GDM1 (cell line): ENCODE measurements at regions not wholly inside any gene's neighbourhood (a gene's known extent, or its start where the extent isn't known, plus 50 kb on each side); places are given as distances from the start of the nearest gene placed in this dataset.

Source experiments
- DNase-seq: peaks from one replicate; lab custom pipeline; 2025; lab: John Stamatoyannopoulos, UW

- no peak for DNase-seq
Observed at GRCh38 chr19:29093553-29093908, 119.4 kb downstream of the UQCRFS1 start.

GRCh38 chr19:29092712-29093552 is 120.0 kb downstream of the UQCRFS1 start:
- DNase-seq = no peak

- DNase-seq = no peak
Observed at GRCh38 chr19:29090783-29091526, 122.0 kb downstream of the UQCRFS1 start.

DNA sequence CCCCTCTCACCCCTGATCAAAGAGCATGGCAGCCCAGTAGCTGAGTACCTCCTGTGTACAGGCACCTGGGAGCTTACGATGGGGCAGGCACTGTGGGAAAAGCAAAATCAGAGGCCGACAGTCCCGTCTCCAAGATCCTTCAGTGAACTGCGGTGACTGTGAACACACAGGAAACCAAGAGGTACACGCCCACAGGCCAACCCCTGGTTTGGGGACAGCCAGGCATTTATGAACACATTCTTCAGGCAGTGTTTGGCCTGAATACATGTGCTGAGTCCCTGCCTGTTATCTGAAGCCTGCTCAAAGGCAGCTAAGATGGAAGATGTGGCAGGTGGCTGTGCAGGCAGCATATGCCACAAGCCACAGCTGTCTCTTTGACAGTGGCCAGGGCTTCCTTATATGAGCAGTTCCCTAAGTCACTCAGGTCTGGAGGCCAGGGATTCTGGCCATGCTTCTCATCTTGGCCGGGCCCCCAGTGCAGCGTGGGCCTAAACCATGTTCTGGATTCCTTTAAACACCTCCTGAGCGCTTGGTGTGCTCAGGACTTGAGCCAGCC is 123.6 kb downstream of the UQCRFS1 start:
- DNase-seq = no peak

- no peak for DNase-seq
Observed at GRCh38 chr19:29088761-29089160, 124.2 kb downstream of the UQCRFS1 start.

GRCh38 chr19:29086646-29087045 is 126.3 kb downstream of the UQCRFS1 start:
- DNase-seq = no peak

- no peak for DNase-seq
Observed at GRCh38 chr19:29086182-29086581, 126.8 kb downstream of the UQCRFS1 start.

DNA sequence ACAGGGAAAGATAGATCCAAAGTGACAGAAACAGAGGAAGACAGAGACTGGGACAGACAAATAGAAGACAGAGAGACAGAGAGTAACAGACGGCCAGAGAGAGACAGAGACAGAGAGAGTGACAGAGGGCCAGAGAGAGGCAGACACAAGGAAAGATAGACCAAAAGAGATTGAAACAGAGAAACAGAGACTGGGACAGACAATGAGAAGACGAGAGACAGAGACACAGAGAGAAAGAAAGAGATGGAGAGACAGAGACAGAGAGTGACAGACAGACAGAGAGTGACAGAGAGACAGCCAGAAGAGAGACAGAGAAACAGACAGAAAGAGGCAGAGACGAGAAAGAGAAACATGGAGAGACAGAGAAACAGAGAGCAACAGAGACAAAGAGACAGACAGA is 127.3 kb downstream of the UQCRFS1 start:
- no peak for DNase-seq

- DNase-seq = no peak
Observed at GRCh38 chr19:29085206-29085605, 127.7 kb downstream of the UQCRFS1 start.

DNA sequence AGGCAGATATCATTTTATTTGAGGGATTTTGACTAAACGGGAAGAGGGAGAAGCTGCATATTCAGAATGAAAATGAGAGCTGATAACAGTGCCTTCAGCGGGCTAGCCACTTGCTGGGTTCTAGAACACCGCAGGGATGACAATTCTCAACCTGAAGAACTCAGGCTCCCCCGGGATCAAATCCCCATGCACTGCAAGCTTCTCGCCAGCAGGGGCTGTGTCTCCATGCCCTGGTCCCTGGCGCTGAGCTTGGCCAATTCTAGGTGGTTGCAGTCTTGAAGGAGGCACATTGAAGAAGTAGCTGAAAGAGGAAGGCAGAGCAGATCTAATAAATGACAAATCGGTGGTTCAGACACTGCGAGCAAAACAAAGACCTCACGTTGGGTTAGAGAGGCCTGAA is 128.7 kb downstream of the UQCRFS1 start:
- no peak for DNase-seq

- no peak for DNase-seq
Observed at GRCh38 chr19:29083863-29084262, 129.1 kb downstream of the UQCRFS1 start.

- DNase-seq = no peak
Observed at GRCh38 chr19:29079356-29080032, 133.5 kb downstream of the UQCRFS1 start.

DNA sequence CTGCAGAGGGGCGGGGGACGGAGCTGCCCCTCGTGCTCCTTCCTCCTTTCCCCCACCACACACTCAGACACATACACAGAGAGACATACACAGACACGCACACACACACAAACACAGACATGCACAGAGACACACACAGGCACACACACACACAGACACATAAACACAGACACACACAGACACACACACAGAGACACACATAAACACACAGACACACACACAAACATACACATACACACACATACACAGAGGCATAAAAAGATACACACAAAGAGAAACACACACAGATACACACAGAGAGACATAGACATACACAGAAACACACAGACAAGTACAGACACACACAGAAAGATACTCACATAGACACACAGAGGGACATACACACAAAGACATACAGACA is 136.0 kb downstream of the UQCRFS1 start:
- DNase-seq = no peak

GRCh38 chr19:29076161-29076560 is 136.8 kb downstream of the UQCRFS1 start:
- no peak for DNase-seq

DNA sequence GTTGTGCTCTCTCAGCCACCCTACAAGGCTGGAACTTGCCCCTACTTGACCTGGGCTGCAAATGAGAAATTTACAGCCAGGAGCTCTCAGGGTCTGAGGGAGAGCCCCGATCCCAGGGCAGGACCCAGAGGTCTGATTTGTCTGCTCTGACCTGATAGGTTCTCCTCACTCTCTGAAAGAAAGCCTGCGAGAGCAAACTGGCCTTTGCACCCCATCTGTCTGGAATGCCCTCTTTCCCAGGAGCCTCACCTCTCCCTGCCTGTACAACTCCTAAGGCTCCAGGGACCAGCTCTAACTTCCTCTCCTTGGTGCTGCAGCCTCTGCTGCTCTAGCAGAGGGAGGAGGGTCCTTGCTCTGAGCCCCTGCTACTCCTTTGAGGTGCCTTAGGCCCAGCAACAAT is 137.8 kb downstream of the UQCRFS1 start:
- no peak for DNase-seq

GRCh38 chr19:29074579-29074978 is 138.4 kb downstream of the UQCRFS1 start:
- DNase-seq = no peak

- DNase-seq = no peak
Observed at GRCh38 chr19:29067831-29068230, 145.1 kb downstream of the UQCRFS1 start.

- DNase-seq = no peak
Observed at GRCh38 chr19:29062475-29063435, 150.2 kb downstream of the UQCRFS1 start.

GRCh38 chr19:29060813-29061364 is 152.1 kb downstream of the UQCRFS1 start:
- no peak for DNase-seq

DNA sequence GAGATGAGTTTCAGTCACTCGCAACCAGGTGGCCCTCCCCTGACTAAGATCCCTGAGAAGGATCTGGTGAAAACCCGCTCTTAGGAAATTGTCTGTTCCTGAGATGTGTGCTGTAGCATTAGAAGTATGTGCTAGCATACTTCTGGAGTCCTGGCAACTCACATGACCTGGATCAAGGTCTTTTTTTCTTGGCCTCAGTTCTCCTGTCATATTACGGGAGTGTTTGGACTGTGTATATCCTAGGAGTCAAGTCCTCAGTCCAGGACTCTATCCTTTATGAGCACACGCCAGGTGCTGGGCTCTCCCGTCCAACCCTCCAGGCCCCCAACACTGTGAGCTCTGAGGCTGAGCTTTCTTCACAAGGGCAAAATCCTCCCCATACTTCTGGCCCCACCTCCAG is 156.4 kb downstream of the UQCRFS1 start:
- no peak for DNase-seq
